ENCODE measurements at regions not wholly inside any gene's neighbourhood (a gene's known extent, or its start where the extent isn't known, plus 50 kb on each side); places are given as distances from the start of the nearest gene placed in this dataset.

GRCh38 chr1:218804014-218804785 lies 369.5 kb upstream of the LYPLAL1 start:
- Mint-ChIP-seq H3K27ac (no peak overlapping the region), H3K27me3 (ENCODE audit: low read depth) (no peaks in the 10 kb centered on the region), H3K4me1 (ENCODE audit: low read depth) (no peaks in the 10 kb centered on the region), H3K9me3 (peaks cover 0 to 13% of the 10 kb centered on the region in 2 donors), H3K36me3 (ENCODE audit: insufficient read depth in 2 of 2) (no peaks in the 10 kb centered on the region), H3K4me3 (no peak overlapping the region)
- ATAC-seq (replicated peaks in 1 of 2) (no peak), DNase-seq (no peak)

GRCh38 chr1:218809061-218809460 lies 364.6 kb upstream of the LYPLAL1 start:
- no peaks in the 10 kb centered on the region for H3K36me3 Mint-ChIP-seq (ENCODE audit: insufficient read depth in 2 of 2)
- ATAC-seq (replicated peaks in 1 of 2) (no peak), DNase-seq (no peak)
- H3K27ac Mint-ChIP-seq, result no peak overlapping the region
- H3K27me3 Mint-ChIP-seq (ENCODE audit: low read depth), result no peaks in the 10 kb centered on the region
- no peak overlapping the region for H3K4me3 Mint-ChIP-seq
- peaks cover 0 to 8% of the 10 kb centered on the region in 2 donors for H3K9me3 Mint-ChIP-seq
- no peaks in the 10 kb centered on the region for H3K4me1 Mint-ChIP-seq (ENCODE audit: low read depth)

- DNase-seq, result no peak
- no peak overlapping the region for H3K27ac Mint-ChIP-seq
- no peaks in the 10 kb centered on the region for H3K36me3 Mint-ChIP-seq (ENCODE audit: insufficient read depth in 2 of 2)
- H3K27me3 Mint-ChIP-seq (ENCODE audit: low read depth), result no peaks in the 10 kb centered on the region
- H3K9me3 Mint-ChIP-seq, result peaks cover 0 to 8% of the 10 kb centered on the region in 2 donors
- H3K4me3 Mint-ChIP-seq, result no peak overlapping the region
- no peaks in the 10 kb centered on the region for H3K4me1 Mint-ChIP-seq (ENCODE audit: low read depth)
- ATAC-seq (replicated peaks in 1 of 2), result no peak
Observed at GRCh38 chr1:218809625-218810024, 364.1 kb upstream of the LYPLAL1 start.

- H3K27me3 Mint-ChIP-seq (ENCODE audit: low read depth), result no peaks in the 10 kb centered on the region
- DNase-seq (no peak), ATAC-seq (replicated peaks in 1 of 2) (no peak)
- H3K9me3 Mint-ChIP-seq, result peaks cover 0 to 7% of the 10 kb centered on the region in 2 donors
- no peak overlapping the region for H3K4me3 Mint-ChIP-seq
- no peaks in the 10 kb centered on the region for H3K36me3 Mint-ChIP-seq (ENCODE audit: insufficient read depth in 2 of 2)
- no peaks in the 10 kb centered on the region for H3K4me1 Mint-ChIP-seq (ENCODE audit: low read depth)
- H3K27ac Mint-ChIP-seq, result no peak overlapping the region
Observed at GRCh38 chr1:218810306-218810705, 363.4 kb upstream of the LYPLAL1 start.

GRCh38 chr1:218811497-218811896 lies 362.2 kb upstream of the LYPLAL1 start:
- Mint-ChIP-seq H3K27ac (no peak overlapping the region), H3K36me3 (ENCODE audit: insufficient read depth in 2 of 2) (no peaks in the 10 kb centered on the region), H3K9me3 (peaks cover 0 to 7% of the 10 kb centered on the region in 2 donors), H3K4me1 (ENCODE audit: low read depth) (no peaks in the 10 kb centered on the region), H3K27me3 (ENCODE audit: low read depth) (no peaks in the 10 kb centered on the region), H3K4me3 (no peak overlapping the region)
- ATAC-seq (replicated peaks in 1 of 2) (no peak), DNase-seq (no peak)

- no peak for ATAC-seq (replicated peaks in 1 of 2)
- H3K4me1 Mint-ChIP-seq (ENCODE audit: low read depth), result no peaks in the 10 kb centered on the region
- DNase-seq, result no peak
- H3K27ac Mint-ChIP-seq, result no peak overlapping the region
- H3K27me3 Mint-ChIP-seq (ENCODE audit: low read depth), result no peaks in the 10 kb centered on the region
- H3K4me3 Mint-ChIP-seq, result no peak overlapping the region
- H3K9me3 Mint-ChIP-seq, result peaks cover 0 to 7% of the 10 kb centered on the region in 2 donors
- H3K36me3 Mint-ChIP-seq (ENCODE audit: insufficient read depth in 2 of 2), result no peaks in the 10 kb centered on the region
Observed at GRCh38 chr1:218812360-218812759, 361.3 kb upstream of the LYPLAL1 start.

- no peaks in the 10 kb centered on the region for H3K4me1 Mint-ChIP-seq (ENCODE audit: low read depth)
- no peak for ATAC-seq (replicated peaks in 1 of 2)
- DNase-seq, result no peak
Observed at GRCh38 chr1:218813237-218813636, 360.4 kb upstream of the LYPLAL1 start.

GRCh38 chr1:218815076-218815475 lies 358.6 kb upstream of the LYPLAL1 start:
- H3K9me3 Mint-ChIP-seq, result peaks cover 0 to 1% of the 10 kb centered on the region in 2 donors
- H3K4me1 Mint-ChIP-seq (ENCODE audit: low read depth), result no peaks in the 10 kb centered on the region
- no peak overlapping the region for H3K27ac Mint-ChIP-seq

More at GRCh38 chr1:218813237-218813636, 360.4 kb upstream of the LYPLAL1 start:
- peaks cover 0 to 5% of the 10 kb centered on the region in 2 donors for H3K9me3 Mint-ChIP-seq
- no peak overlapping the region for H3K4me3 Mint-ChIP-seq
- no peaks in the 10 kb centered on the region for H3K27me3 Mint-ChIP-seq (ENCODE audit: low read depth)
- H3K36me3 Mint-ChIP-seq (ENCODE audit: insufficient read depth in 2 of 2), result no peaks in the 10 kb centered on the region
- H3K27ac Mint-ChIP-seq, result no peak overlapping the region

GRCh38 chr1:218817071-218817470 lies 356.6 kb upstream of the LYPLAL1 start:
- ATAC-seq (replicated peaks in 1 of 2) (no peak), DNase-seq (no peak)
- no peak overlapping the region for H3K4me3 Mint-ChIP-seq
- no peaks in the 10 kb centered on the region for H3K4me1 Mint-ChIP-seq (ENCODE audit: low read depth)
- peaks cover 4 to 6% of the 10 kb centered on the region in 2 donors for H3K9me3 Mint-ChIP-seq
- no peak overlapping the region for H3K27ac Mint-ChIP-seq
- peaks cover 0 to 3% of the 10 kb centered on the region in 2 donors for H3K36me3 Mint-ChIP-seq (ENCODE audit: insufficient read depth in 2 of 2)
- no peaks in the 10 kb centered on the region for H3K27me3 Mint-ChIP-seq (ENCODE audit: low read depth)

More at GRCh38 chr1:218815076-218815475, 358.6 kb upstream of the LYPLAL1 start:
- Mint-ChIP-seq H3K4me3 (no peak overlapping the region), H3K27me3 (ENCODE audit: low read depth) (no peaks in the 10 kb centered on the region), H3K36me3 (ENCODE audit: insufficient read depth in 2 of 2) (no peaks in the 10 kb centered on the region)
- ATAC-seq (replicated peaks in 1 of 2), result no peak
- no peak for DNase-seq

- ATAC-seq (replicated peaks in 1 of 2), result no peak
- Mint-ChIP-seq H3K4me3 (no peak overlapping the region), H3K27ac (no peak overlapping the region), H3K27me3 (ENCODE audit: low read depth) (no peaks in the 10 kb centered on the region), H3K9me3 (peaks cover 4 to 6% of the 10 kb centered on the region in 2 donors), H3K4me1 (ENCODE audit: low read depth) (no peaks in the 10 kb centered on the region), H3K36me3 (ENCODE audit: insufficient read depth in 2 of 2) (peaks cover 0 to 3% of the 10 kb centered on the region in 2 donors)
- DNase-seq, result no peak
Observed at GRCh38 chr1:218817691-218818465, 355.8 kb upstream of the LYPLAL1 start.

- H3K4me3 Mint-ChIP-seq, result no peak overlapping the region
- H3K27me3 Mint-ChIP-seq (ENCODE audit: low read depth), result no peaks in the 10 kb centered on the region
- no peak overlapping the region for H3K27ac Mint-ChIP-seq
- peaks cover 0 to 3% of the 10 kb centered on the region in 2 donors for H3K36me3 Mint-ChIP-seq (ENCODE audit: insufficient read depth in 2 of 2)
- H3K4me1 Mint-ChIP-seq (ENCODE audit: low read depth), result no peaks in the 10 kb centered on the region
- ATAC-seq (replicated peaks in 1 of 2) (no peak), DNase-seq (no peak)
- peaks cover 6 to 7% of the 10 kb centered on the region in 2 donors for H3K9me3 Mint-ChIP-seq
Observed at GRCh38 chr1:218823291-218823900, 350.3 kb upstream of the LYPLAL1 start.

- Mint-ChIP-seq H3K4me3 (no peak overlapping the region), H3K36me3 (ENCODE audit: insufficient read depth in 2 of 2) (no peaks in the 10 kb centered on the region), H3K27ac (no peak overlapping the region), H3K9me3 (peaks cover 0 to 3% of the 10 kb centered on the region in 2 donors), H3K4me1 (ENCODE audit: low read depth) (no peaks in the 10 kb centered on the region), H3K27me3 (ENCODE audit: low read depth) (no peaks in the 10 kb centered on the region)
- ATAC-seq (replicated peaks in 1 of 2) (no peak), DNase-seq (no peak)
Observed at GRCh38 chr1:218827486-218827885, 346.2 kb upstream of the LYPLAL1 start.

GRCh38 chr1:218828125-218828650 lies 345.5 kb upstream of the LYPLAL1 start:
- Mint-ChIP-seq H3K4me1 (ENCODE audit: low read depth) (no peaks in the 10 kb centered on the region), H3K36me3 (ENCODE audit: insufficient read depth in 2 of 2) (no peaks in the 10 kb centered on the region), H3K27ac (no peak overlapping the region), H3K4me3 (no peak overlapping the region), H3K27me3 (ENCODE audit: low read depth) (no peaks in the 10 kb centered on the region), H3K9me3 (peaks cover 0 to 3% of the 10 kb centered on the region in 2 donors)
- ATAC-seq (replicated peaks in 1 of 2) (no peak), DNase-seq (no peak)

Measured in activated T-cell treated with anti-CD3 and anti-CD28 coated beads, Interleukin-2, amount 50 U/mL, for 72 hours (primary cell).